ENCODE measurements at regions not wholly inside any gene's neighbourhood (a gene's known extent, or its start where the extent isn't known, plus 50 kb on each side); places are given as distances from the start of the nearest gene placed in this dataset.

- FAIRE-seq (no peak), DNase-seq (ENCODE audit: low read depth in 1 of 2, low spot score in 1 of 2) (no peak), ATAC-seq (no peak)
- H3K4me2 ChIP-seq = no peak overlapping the region
- no peaks in the 10 kb centered on the region for H3K4me1 ChIP-seq
- TF ChIP-seq, protein P1, sequence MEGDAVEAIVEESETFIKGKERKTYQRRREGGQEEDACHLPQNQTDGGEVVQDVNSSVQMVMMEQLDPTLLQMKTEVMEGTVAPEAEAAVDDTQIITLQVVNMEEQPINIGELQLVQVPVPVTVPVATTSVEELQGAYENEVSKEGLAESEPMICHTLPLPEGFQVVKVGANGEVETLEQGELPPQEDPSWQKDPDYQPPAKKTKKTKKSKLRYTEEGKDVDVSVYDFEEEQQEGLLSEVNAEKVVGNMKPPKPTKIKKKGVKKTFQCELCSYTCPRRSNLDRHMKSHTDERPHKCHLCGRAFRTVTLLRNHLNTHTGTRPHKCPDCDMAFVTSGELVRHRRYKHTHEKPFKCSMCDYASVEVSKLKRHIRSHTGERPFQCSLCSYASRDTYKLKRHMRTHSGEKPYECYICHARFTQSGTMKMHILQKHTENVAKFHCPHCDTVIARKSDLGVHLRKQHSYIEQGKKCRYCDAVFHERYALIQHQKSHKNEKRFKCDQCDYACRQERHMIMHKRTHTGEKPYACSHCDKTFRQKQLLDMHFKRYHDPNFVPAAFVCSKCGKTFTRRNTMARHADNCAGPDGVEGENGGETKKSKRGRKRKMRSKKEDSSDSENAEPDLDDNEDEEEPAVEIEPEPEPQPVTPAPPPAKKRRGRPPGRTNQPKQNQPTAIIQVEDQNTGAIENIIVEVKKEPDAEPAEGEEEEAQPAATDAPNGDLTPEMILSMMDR (IDR thresholded peaks at IDR 0.05) = no peak
- TF ChIP-seq ZSCAN20 (CRISPR knock-in tag; IDR thresholded peaks at IDR 0.05) = no peak
- TF ChIP-seq, protein P2, sequence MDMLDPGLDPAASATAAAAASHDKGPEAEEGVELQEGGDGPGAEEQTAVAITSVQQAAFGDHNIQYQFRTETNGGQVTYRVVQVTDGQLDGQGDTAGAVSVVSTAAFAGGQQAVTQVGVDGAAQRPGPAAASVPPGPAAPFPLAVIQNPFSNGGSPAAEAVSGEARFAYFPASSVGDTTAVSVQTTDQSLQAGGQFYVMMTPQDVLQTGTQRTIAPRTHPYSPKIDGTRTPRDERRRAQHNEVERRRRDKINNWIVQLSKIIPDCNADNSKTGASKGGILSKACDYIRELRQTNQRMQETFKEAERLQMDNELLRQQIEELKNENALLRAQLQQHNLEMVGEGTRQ (IDR thresholded peaks at IDR 0.05) = no peak
- no peak for TF ChIP-seq RCOR1 (IDR thresholded peaks at IDR 0.05; ENCODE audit: low read depth, low read length)
- TF ChIP-seq JUNB (IDR thresholded peaks at IDR 0.05) = no peak
- no peak for TF ChIP-seq FOSL2 (IDR thresholded peaks at IDR 0.05)
- no peak for TF ChIP-seq FOSL2 (CRISPR knock-in tag; IDR thresholded peaks at IDR 0.05)
- no peak for TF ChIP-seq EHF (CRISPR knock-in tag; IDR thresholded peaks at IDR 0.05)
- TF ChIP-seq RNF2 (IDR thresholded peaks at IDR 0.05; ENCODE audit: borderline replicate concordance, low read depth) = no peak
- TF ChIP-seq KDM5A (IDR thresholded peaks at IDR 0.05) = no peak
- TF ChIP-seq RARB (CRISPR knock-in tag; IDR thresholded peaks at IDR 0.05) = no peak
- TF ChIP-seq EP300 (IDR thresholded peaks at IDR 0.05) = no peak
- TF ChIP-seq, protein P3, sequence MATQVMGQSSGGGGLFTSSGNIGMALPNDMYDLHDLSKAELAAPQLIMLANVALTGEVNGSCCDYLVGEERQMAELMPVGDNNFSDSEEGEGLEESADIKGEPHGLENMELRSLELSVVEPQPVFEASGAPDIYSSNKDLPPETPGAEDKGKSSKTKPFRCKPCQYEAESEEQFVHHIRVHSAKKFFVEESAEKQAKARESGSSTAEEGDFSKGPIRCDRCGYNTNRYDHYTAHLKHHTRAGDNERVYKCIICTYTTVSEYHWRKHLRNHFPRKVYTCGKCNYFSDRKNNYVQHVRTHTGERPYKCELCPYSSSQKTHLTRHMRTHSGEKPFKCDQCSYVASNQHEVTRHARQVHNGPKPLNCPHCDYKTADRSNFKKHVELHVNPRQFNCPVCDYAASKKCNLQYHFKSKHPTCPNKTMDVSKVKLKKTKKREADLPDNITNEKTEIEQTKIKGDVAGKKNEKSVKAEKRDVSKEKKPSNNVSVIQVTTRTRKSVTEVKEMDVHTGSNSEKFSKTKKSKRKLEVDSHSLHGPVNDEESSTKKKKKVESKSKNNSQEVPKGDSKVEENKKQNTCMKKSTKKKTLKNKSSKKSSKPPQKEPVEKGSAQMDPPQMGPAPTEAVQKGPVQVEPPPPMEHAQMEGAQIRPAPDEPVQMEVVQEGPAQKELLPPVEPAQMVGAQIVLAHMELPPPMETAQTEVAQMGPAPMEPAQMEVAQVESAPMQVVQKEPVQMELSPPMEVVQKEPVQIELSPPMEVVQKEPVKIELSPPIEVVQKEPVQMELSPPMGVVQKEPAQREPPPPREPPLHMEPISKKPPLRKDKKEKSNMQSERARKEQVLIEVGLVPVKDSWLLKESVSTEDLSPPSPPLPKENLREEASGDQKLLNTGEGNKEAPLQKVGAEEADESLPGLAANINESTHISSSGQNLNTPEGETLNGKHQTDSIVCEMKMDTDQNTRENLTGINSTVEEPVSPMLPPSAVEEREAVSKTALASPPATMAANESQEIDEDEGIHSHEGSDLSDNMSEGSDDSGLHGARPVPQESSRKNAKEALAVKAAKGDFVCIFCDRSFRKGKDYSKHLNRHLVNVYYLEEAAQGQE (IDR thresholded peaks at IDR 0.05) = no peak
- POLR2A ChIA-PET = no interaction called here
- H3K27ac ChIP-seq = no peak overlapping the region
- WGBS (ENCODE audit: missing lambda C conversion rate) = 68% methylated on average over 7 of the region's 7 CpGs
- no peak overlapping the region for H3K4me3 ChIP-seq
- CTCF ChIA-PET = no interaction called here
- no peaks in the 10 kb centered on the region for H3K9me3 ChIP-seq
Measured at GRCh38 chr21:38203229-38203628, 53.6 kb upstream of the KCNJ15 start.

DNA sequence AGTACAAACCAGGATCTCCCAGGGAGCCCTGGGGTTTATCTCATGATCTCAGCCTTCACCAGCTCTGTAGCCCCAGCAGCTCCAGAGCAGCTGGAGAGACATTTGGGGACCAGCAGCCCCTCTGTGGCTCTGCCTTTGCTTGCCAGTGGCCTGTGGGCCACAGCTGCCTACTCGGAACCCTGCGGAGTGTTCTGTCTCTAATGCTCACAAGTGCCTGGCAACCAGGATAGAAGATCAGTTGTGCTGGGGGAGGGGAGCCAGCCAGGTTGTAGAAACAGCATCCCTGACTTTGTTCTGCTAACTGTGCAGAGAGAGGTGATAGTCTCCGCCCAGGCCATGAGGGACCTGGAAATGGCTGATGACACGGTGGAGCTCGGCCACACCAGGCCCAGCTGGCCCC is 50.9 kb upstream of the KCNJ15 start:
- WGBS (ENCODE audit: missing lambda C conversion rate) = 57% methylated on average over 3 of the region's 5 CpGs
- ChIA-PET POLR2A (no interaction called here), CTCF (interaction anchor here (0.5 to 1.4 kb wide), 2 partner anchors 150 to 853 kb away, joined by 3 to 4 read pairs; no protein-coding TSS in a partner anchor)
- TF ChIP-seq CEBPB (IDR thresholded peaks at IDR 0.05) (no peak), GATA3 (IDR thresholded peaks at IDR 0.05; ENCODE audit: borderline replicate concordance) (no peak), RAD21 (conservative IDR thresholded peaks at IDR 0.05 in 1 of 2, IDR thresholded peaks at IDR 0.05 in 1 of 2) (no peak), PHF8 (IDR thresholded peaks at IDR 0.05; ENCODE audit: borderline replicate concordance, low read depth) (no peak)
- H3K4me1 ChIP-seq = no peaks in the 10 kb centered on the region
- H3K4me2 ChIP-seq = no peak overlapping the region
- ATAC-seq = no peak
- no peak overlapping the region for H3K27ac ChIP-seq
- no peak for DNase-seq (ENCODE audit: low read depth in 1 of 2, low spot score in 1 of 2)
- no peak for FAIRE-seq
- H3K4me3 ChIP-seq = no peak overlapping the region
- 0 out of 3 replicates have a peak, but pooled peaks cover 2% of the 10 kb centered on the region for H3K9me3 ChIP-seq

DNA sequence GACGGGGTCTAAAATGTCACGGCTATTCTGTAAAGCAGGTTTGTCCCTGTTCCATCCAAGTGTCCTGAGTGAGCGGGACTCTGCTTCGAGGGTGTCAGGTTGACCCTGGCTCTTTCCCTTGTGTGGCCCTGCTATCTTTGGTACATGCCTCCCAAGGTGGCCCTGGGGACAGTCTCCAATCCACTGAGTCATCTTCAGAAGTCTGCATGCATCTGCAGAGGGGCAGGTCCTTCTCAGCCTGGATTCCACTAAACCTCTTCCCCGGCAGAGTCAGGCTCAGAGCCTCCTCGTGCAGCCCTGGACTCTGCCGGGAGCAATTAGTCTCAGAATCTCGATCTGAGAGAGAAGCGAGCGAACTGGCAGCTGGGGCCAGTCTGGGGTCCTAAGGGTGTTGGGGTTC is 50.1 kb upstream of the KCNJ15 start:
- no peak for DNase-seq (ENCODE audit: low read depth in 1 of 2, low spot score in 1 of 2)
- Histone ChIP-seq H3K4me1 (no peaks in the 10 kb centered on the region), H3K4me3 (no peak overlapping the region), H3K4me2 (no peak overlapping the region), H3K27ac (no peak overlapping the region), H3K9me3 (0 out of 3 replicates have a peak, but pooled peaks cover 2% of the 10 kb centered on the region)
- ChIA-PET POLR2A (no interaction called here), CTCF (interaction anchor here (1.4 kb wide), 1 partner anchor 150 kb away, joined by 4 read pairs; no protein-coding TSS in a partner anchor)
- 93% methylated on average over 4 of the region's 10 CpGs for WGBS (ENCODE audit: missing lambda C conversion rate)
- FAIRE-seq = no peak
- ATAC-seq = no peak
- TF ChIP-seq HOXB5 (CRISPR knock-in tag; IDR thresholded peaks at IDR 0.05) (no peak), ZSCAN20 (CRISPR knock-in tag; IDR thresholded peaks at IDR 0.05) (no peak), KDM5A (IDR thresholded peaks at IDR 0.05) (no peak), SMC3 (IDR thresholded peaks at IDR 0.05) (no peak), HOXB13 (CRISPR knock-in tag; IDR thresholded peaks at IDR 0.05; ENCODE audit: low read depth) (no peak), EP300 (IDR thresholded peaks at IDR 0.05) (no peak)
- TF ChIP-seq, protein P3 (IDR thresholded peaks at IDR 0.05) = no peak

All from A549 (cell line).